ENCODE measurements at regions not wholly inside any gene's neighbourhood (a gene's known extent, or its start where the extent isn't known, plus 50 kb on each side); places are given as distances from the start of the nearest gene placed in this dataset.
"Not testable (repeated sequence)": the region's sequence is repeated elsewhere in the genome, so short reads cannot be mapped to it uniquely, and the experiment has no call there.

DNA sequence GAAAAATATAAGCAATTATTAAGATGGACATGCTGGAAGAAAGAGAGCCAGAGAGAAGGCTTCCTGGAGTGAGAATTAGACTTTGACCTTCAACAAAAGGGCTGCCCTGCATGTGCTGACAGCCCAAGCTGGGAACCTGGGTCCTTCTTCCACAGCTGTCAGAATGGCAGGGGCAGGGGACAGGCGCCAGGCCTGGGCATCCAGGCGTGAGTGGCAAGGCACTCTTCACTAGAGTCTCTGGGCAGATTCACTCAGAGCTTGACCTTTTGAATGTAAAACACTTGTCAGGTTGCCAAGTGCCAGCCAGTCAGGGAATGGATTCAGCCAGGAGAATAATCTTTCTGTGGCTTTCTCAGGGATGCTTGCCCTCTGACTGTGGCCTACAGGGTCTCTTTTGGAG is 119.1 kb upstream of the CLINT1 start:
- Histone ChIP-seq H3K36me3 (no peaks in the 10 kb centered on the region), H3K27me3 (no peaks in the 10 kb centered on the region), H3K27ac (no peak overlapping the region), H3K4me1 (no peaks in the 10 kb centered on the region), H3K4me3 (no peak overlapping the region), H3K9me3 (no peaks in the 10 kb centered on the region)
- TF ChIP-seq, protein P1, sequence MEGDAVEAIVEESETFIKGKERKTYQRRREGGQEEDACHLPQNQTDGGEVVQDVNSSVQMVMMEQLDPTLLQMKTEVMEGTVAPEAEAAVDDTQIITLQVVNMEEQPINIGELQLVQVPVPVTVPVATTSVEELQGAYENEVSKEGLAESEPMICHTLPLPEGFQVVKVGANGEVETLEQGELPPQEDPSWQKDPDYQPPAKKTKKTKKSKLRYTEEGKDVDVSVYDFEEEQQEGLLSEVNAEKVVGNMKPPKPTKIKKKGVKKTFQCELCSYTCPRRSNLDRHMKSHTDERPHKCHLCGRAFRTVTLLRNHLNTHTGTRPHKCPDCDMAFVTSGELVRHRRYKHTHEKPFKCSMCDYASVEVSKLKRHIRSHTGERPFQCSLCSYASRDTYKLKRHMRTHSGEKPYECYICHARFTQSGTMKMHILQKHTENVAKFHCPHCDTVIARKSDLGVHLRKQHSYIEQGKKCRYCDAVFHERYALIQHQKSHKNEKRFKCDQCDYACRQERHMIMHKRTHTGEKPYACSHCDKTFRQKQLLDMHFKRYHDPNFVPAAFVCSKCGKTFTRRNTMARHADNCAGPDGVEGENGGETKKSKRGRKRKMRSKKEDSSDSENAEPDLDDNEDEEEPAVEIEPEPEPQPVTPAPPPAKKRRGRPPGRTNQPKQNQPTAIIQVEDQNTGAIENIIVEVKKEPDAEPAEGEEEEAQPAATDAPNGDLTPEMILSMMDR (IDR thresholded peaks at IDR 0.05), result no peak
- TF ChIP-seq POLR2A (IDR thresholded peaks at IDR 0.05) (no peak), EP300 (IDR thresholded peaks at IDR 0.05) (no peak), POLR2AphosphoS5 (IDR thresholded peaks at IDR 0.05) (no peak)
- DNase-seq (ENCODE audit: low spot score in 2 of 2), result no peak
- WGBS, result 100% methylated on average over 2 of the region's 2 CpGs

DNA sequence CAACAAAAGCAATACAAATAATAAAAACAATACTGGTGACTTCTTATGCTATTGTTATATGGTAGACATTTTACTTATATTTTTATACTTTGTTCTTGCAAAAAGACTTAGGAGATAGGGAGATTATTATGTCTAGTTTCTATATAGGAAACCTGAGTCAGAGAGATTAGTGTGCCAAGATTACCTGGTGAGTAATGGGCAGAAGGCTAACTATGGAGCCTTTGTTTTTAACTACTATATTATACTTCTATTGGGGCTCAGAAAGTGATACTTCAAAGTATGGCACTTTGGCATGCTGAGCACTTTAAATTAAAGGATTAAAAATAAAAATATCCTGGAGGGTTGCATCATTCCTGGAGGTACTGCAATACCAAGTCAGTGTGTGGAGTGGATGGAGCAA is 117.5 kb upstream of the CLINT1 start:
- Histone ChIP-seq H3K4me3 (no peak overlapping the region), H3K9me3 (no peaks in the 10 kb centered on the region), H3K27ac (no peak overlapping the region), H3K27me3 (no peaks in the 10 kb centered on the region), H3K4me1 (no peaks in the 10 kb centered on the region), H3K36me3 (no peaks in the 10 kb centered on the region)
- TF ChIP-seq POLR2AphosphoS5 (IDR thresholded peaks at IDR 0.05), result no peak
- no peak for TF ChIP-seq EP300 (IDR thresholded peaks at IDR 0.05)
- TF ChIP-seq, protein P1 (IDR thresholded peaks at IDR 0.05), result no peak
- TF ChIP-seq POLR2A (IDR thresholded peaks at IDR 0.05), result no peak
- DNase-seq (ENCODE audit: low spot score in 2 of 2), result no peak

DNA sequence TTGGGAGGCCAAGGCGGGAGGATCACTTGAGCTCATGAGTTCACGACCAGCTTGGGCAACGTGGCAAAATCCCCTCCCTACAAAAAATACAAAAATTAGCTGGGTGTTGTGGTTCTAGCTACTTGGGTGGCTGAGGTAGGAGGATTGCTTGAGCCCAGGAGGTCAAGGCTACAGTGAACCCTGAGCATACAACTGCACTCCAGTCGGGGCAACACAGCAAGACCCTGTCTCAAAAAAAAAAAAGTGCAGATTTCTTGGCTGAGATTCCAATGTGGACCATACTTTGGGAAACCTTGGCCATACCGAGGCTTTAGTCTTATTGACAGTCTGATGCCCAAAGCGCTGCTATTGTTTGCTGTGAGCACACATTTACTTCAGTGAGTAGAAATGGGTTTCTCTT is 113.6 kb upstream of the CLINT1 start:
- H3K27ac ChIP-seq, result no peak overlapping the region
- H3K27me3 ChIP-seq, result no peaks in the 10 kb centered on the region
- H3K36me3 ChIP-seq, result no peaks in the 10 kb centered on the region
- DNase-seq (ENCODE audit: low spot score in 2 of 2), result no peak
- TF ChIP-seq EP300 (IDR thresholded peaks at IDR 0.05), result no peak
- TF ChIP-seq, protein P1 (IDR thresholded peaks at IDR 0.05), result no peak
- WGBS, result 89% methylated on average over 6 of the region's 6 CpGs
- H3K4me1 ChIP-seq, result no peaks in the 10 kb centered on the region
- H3K9me3 ChIP-seq, result no peaks in the 10 kb centered on the region
- H3K4me3 ChIP-seq, result no peak overlapping the region

DNA sequence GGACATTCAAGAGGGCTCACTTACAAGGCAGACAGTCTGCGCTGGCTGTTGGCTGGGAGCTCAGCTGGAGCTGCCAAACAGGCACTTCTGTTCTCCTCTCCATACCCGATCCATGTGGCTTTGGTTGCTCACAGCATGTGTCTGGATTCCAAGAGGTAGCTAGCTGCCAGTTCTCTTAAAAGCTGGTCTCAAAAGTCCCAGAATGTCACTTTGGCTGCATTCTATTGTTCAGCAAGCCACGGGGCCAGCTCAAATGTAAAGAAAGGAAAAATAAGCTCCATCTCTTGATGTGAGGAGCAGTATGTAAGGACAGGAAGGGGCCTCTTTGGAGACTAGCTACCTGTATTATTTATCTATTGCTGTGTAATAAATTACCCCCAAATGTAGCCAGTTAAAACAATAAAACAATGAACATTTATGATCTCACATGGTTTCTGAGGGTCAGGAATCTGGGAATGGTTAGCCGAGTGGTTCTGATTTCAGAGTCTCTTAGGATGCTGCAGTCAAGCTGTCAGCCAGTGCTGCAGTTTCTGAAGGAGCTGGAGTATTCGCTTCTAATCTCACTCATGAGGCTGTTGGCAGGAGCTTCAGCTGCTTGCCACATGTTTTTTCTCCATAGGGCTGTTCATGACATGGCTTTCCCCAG is 112.7 kb upstream of the CLINT1 start:
- no peak overlapping the region for H3K27ac ChIP-seq
- H3K9me3 ChIP-seq, result no peaks in the 10 kb centered on the region
- H3K27me3 ChIP-seq, result no peaks in the 10 kb centered on the region
- TF ChIP-seq POLR2AphosphoS5 (IDR thresholded peaks at IDR 0.05) (no peak), EP300 (IDR thresholded peaks at IDR 0.05) (no peak), POLR2A (IDR thresholded peaks at IDR 0.05) (no peak)
- TF ChIP-seq, protein P1 (IDR thresholded peaks at IDR 0.05), result no peak
- WGBS, result 35% methylated on average over 5 of the region's 5 CpGs
- no peaks in the 10 kb centered on the region for H3K4me1 ChIP-seq
- no peaks in the 10 kb centered on the region for H3K36me3 ChIP-seq
- DNase-seq (ENCODE audit: low spot score in 2 of 2), result no peak
- no peak overlapping the region for H3K4me3 ChIP-seq

DNA sequence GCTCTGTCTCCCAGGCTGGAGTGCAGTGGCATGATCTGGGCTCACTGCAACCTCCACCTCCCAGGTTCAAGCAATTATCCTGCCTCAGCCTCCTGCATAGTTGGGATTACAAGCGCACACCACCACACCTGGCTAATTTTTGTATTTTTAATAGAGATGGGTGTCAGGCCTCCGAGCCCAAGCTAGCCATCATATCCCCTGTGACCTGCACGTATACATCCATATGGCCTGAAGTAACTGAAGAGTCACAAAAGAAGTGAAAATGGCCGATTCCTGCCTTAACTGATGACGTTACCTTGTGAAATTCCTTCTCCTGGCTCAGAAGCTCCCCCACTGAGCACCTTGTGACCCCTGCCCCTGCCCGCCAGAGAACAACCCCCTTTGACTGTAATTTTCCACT is 109.6 kb upstream of the CLINT1 start:
- H3K4me3 ChIP-seq; H3K36me3 ChIP-seq; H3K27me3 ChIP-seq; DNase-seq (ENCODE audit: low spot score in 2 of 2); H3K4me1 ChIP-seq; H3K9me3 ChIP-seq; H3K27ac ChIP-seq: not testable (repeated sequence)
- 93% methylated on average over 6 of the region's 6 CpGs for WGBS

DNA sequence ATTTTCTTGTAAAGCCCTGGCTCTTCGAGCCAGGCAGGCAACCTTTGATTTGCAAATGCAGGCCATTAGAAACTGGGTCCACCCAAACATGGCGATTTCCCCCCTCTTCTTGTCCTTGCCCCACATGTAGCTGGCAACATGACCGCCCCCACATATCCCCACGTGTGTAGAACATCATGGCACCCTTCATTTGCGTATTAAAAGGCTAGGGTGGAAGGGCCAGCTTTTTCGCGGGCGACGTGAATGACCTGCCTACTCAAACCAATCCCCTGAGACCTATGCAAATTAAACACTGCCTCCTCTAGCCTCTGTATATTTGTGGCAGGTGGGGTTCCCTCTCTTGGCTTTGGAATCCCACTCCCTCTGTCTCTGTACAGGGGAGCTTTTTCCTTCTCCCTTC is 107.0 kb upstream of the CLINT1 start:
- WGBS, result 80% methylated on average over 9 of the region's 9 CpGs
- H3K36me3 ChIP-seq, result no peaks in the 10 kb centered on the region
- no peaks in the 10 kb centered on the region for H3K27me3 ChIP-seq
- TF ChIP-seq POLR2AphosphoS5 (IDR thresholded peaks at IDR 0.05) (no peak), POLR2A (IDR thresholded peaks at IDR 0.05) (no peak), EP300 (IDR thresholded peaks at IDR 0.05) (no peak)
- TF ChIP-seq, protein P1 (IDR thresholded peaks at IDR 0.05), result no peak
- no peak overlapping the region for H3K27ac ChIP-seq
- H3K4me1 ChIP-seq, result no peaks in the 10 kb centered on the region
- H3K4me3 ChIP-seq, result no peak overlapping the region
- no peak for DNase-seq (ENCODE audit: low spot score in 2 of 2)
- H3K9me3 ChIP-seq, result no peaks in the 10 kb centered on the region
